ENCODE measurements at regions not wholly inside any gene's neighbourhood (a gene's known extent, or its start where the extent isn't known, plus 50 kb on each side); places are given as distances from the start of the nearest gene placed in this dataset.

DNA sequence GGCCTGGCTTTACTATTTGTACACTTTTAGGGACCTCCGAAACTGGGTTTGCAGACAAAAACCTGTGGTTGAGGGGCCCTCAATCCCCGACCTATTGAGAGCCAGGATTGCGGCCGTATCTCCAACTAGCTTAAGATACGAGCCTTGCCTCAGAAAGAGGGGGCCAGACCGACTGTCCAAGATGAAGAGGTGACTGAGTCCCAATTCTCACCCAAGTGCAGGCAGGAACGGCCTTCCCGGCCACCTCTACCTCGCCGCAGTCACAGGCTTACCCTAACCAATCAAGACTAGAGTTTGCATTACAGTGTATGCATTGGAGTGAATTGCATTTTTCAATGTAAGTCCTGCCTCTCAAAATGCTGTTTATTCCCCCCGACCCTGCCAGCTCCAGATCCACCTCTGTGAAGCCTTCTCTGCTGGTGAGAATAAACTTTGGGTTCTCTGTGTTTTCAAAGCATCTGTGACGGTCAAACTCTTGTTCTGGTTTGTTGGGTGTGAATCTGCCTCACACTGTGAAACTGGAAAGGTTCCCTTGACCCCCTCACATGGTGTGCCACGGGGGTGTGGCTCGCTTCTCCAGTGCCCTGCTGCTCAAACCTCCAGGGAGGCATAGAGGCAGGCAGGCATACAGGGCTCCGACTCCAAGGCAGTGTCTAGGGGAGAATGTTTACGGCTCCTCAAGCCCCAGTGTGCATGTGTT lies 62.2 kb upstream of the WLS start:
- 85 to 87% methylated on average over 14 to 16 of the region's 16 CpGs for WGBS, 2 donors
- Histone ChIP-seq H3K36me3 (no peaks in the 10 kb centered on the region), H3K27ac (no peak overlapping the region), H3K27me3 (no peaks in the 10 kb centered on the region), H3K9me3 (no peaks in the 10 kb centered on the region), H3K4me3 (replicated peaks in 1 of 3) (no peak overlapping the region), H3K4me1 (peaks cover 11 to 17% of the 10 kb centered on the region in 2 donors)
- intact Hi-C loops (cut with DNase I) = no loop called here
- TF ChIP-seq POLR2A (IDR thresholded peaks at IDR 0.05) = no peak
- TF ChIP-seq, protein P1, sequence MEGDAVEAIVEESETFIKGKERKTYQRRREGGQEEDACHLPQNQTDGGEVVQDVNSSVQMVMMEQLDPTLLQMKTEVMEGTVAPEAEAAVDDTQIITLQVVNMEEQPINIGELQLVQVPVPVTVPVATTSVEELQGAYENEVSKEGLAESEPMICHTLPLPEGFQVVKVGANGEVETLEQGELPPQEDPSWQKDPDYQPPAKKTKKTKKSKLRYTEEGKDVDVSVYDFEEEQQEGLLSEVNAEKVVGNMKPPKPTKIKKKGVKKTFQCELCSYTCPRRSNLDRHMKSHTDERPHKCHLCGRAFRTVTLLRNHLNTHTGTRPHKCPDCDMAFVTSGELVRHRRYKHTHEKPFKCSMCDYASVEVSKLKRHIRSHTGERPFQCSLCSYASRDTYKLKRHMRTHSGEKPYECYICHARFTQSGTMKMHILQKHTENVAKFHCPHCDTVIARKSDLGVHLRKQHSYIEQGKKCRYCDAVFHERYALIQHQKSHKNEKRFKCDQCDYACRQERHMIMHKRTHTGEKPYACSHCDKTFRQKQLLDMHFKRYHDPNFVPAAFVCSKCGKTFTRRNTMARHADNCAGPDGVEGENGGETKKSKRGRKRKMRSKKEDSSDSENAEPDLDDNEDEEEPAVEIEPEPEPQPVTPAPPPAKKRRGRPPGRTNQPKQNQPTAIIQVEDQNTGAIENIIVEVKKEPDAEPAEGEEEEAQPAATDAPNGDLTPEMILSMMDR (IDR thresholded peaks at IDR 0.05) = no peak
- no peak for DNase-seq

DNA sequence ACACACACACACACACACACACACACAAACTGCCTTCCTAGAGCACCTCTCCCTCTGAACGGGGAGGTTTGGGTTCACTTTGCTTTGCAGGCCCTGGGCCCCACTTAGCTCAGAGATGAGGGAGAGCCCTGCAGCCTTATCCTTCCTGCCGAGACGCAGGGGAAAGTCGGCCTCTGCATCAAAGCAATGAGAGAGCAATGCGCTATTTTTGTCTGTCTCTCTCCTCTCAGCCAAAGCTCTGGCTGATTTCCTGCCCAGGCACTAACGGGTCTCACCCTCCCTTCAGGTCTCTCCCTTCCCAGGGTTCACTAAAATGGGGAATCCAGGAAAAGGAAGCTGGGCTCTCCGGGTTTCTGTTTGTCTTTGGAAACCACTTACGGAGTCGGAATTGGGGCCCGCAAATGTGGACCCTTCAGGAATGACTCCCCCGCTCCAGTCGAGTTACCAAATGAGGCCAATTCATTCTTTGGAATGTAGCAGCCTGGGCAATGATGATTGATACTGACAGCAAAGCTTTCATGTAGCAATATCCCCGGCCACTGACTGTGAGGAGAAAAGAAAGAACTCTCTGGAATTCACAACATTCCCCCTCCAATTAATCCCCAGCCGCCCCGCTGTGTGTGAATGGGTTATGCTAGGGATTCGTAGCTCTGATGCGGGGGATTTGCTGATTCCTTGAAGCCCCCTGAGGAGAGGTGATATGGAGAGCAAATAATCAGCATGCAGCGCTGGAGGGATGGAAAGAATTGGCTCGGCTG lies 61.5 kb upstream of the WLS start:
- no peak for DNase-seq
- no peak overlapping the region for H3K27ac ChIP-seq
- no peaks in the 10 kb centered on the region for H3K27me3 ChIP-seq
- peaks cover 11 to 17% of the 10 kb centered on the region in 2 donors for H3K4me1 ChIP-seq
- intact Hi-C loops (cut with DNase I) = no loop called here
- H3K36me3 ChIP-seq = no peaks in the 10 kb centered on the region
- no peak overlapping the region for H3K4me3 ChIP-seq (replicated peaks in 1 of 3)
- 58 to 68% methylated on average over 19 of the region's 19 CpGs for WGBS, 2 donors
- TF ChIP-seq, protein P1 (IDR thresholded peaks at IDR 0.05) = no peak
- TF ChIP-seq POLR2A (IDR thresholded peaks at IDR 0.05) = no peak
- H3K9me3 ChIP-seq = no peaks in the 10 kb centered on the region

DNA sequence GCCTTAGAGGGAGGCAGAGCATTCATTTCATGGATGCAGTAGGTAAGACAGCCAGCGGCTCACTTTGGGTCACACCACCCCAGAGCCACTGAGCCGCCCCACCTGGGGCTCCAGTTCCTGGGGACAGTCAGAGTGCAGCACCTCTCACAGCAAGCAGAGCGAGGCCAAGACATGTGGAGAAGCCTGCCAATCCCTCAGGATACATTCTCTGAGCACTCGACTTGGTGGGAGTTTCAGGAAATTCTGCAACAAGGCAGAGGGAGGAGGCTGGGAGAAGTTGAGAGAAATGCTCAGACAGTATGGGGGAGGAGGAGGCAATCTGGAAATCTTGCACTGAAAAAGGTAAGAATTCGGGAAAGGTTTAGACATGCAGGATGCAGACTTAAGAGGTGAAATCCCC lies 60.8 kb upstream of the WLS start:
- TF ChIP-seq, protein P1 (IDR thresholded peaks at IDR 0.05) = no peak
- no peak for TF ChIP-seq POLR2A (IDR thresholded peaks at IDR 0.05)
- no peaks in the 10 kb centered on the region for H3K9me3 ChIP-seq
- H3K4me1 ChIP-seq = peaks cover 11 to 17% of the 10 kb centered on the region in 2 donors
- no peak overlapping the region for H3K27ac ChIP-seq
- H3K27me3 ChIP-seq = no peaks in the 10 kb centered on the region
- intact Hi-C loops (cut with DNase I) = no loop called here
- no peaks in the 10 kb centered on the region for H3K36me3 ChIP-seq
- no peak overlapping the region for H3K4me3 ChIP-seq (replicated peaks in 1 of 3)
- DNase-seq = no peak
- WGBS, 2 donors = 62 to 65% methylated on average over 5 of the region's 5 CpGs

DNA sequence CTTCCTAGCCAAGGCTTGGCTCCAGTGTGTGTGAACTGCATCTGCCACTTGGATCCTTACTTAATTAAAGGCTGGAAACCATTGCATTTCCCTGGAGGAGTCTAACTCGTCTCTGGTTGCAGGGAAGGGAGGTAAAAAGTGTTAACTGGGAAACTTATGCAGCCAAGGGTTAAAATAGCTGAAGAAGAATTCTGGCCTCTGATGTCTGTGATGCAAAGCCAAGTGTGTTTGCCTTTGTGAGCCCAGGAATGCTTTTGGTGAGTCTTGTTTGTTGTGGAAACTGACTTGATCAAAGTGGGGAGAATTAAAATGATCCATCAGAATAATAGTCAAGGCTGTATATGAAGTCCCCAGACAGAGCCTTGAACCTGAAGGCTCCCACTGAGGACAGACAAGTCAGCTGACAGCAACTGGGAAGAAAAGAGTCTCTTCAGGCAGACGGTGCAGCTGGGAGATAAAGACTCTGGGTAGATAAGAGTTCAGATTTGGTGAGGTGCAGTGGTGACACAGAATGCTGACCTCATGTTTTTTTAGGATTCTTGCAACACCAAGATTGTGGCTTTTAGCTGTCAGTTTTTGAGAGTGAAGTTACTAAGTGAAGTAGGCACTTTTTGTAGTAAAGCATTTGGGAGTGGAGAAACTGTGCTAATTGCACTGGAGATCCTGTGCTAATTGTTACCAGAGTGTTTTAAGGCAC lies 59.5 kb upstream of the WLS start:
- no peaks in the 10 kb centered on the region for H3K9me3 ChIP-seq
- peaks cover 11 to 17% of the 10 kb centered on the region in 2 donors for H3K4me1 ChIP-seq
- no peak for DNase-seq
- TF ChIP-seq, protein P1 (IDR thresholded peaks at IDR 0.05) = no peak
- no peak for TF ChIP-seq POLR2A (IDR thresholded peaks at IDR 0.05)
- 43 to 49% methylated on average over 2 of the region's 2 CpGs for WGBS, 2 donors
- H3K27me3 ChIP-seq = no peaks in the 10 kb centered on the region
- H3K27ac ChIP-seq = no peak overlapping the region
- no peak overlapping the region for H3K4me3 ChIP-seq (replicated peaks in 1 of 3)
- H3K36me3 ChIP-seq = no peaks in the 10 kb centered on the region
- intact Hi-C loops (cut with DNase I) = no loop called here
